PC-3 (cell line): ENCODE measurements at regions not wholly inside any gene's neighbourhood (a gene's known extent, or its start where the extent isn't known, plus 50 kb on each side); places are given as distances from the start of the nearest gene placed in this dataset.

Source experiments
- ATAC-seq: fragments of 200-7000 bp; cut with Tn5 transposase; 2 replicates; pipeline ENCODE4 v1.9.1; 2020; ENCODE audit warnings: mild to moderate bottlenecking, moderate library complexity
- BruUV-seq: library from RNA; stranded (reverse); fragments of 400-500 nt; replicated peaks from 2 replicates; lab custom pipeline; 2021; lab: Mats Ljungman, UMichigan
- CTCF ChIA-PET: fragments of 300-600 bp; sonication (Branson Sonifier 250); formaldehyde crosslinking; loops from one replicate; lab custom pipeline; 2022; ENCODE audit warnings: antibody characterized with exemption; lab: Charles Lee
- POLR2A ChIA-PET: fragments of 300-600 bp; sonication (Branson Sonifier 250); formaldehyde crosslinking; loops from one replicate; lab custom pipeline; 2022; ENCODE audit warnings: antibody characterized with exemption; ENCODE audit not compliant: unreplicated experiment; lab: Charles Lee
- DNase-seq: peaks from one replicate; pipeline ENCODE4 v3.0.0-alpha.2; 2015
- H2AFZ ChIP-seq: fragments of 300-600 bp; sonication (generic); 2 replicates; pipeline ENCODE4 v1.6.0; 2016; ENCODE audit warnings: antibody characterized with exemption, low read length
- H3F3A ChIP-seq: fragments of 300-600 bp; sonication (generic); one replicate; pipeline ENCODE4 v1.6.0; 2017; ENCODE audit warnings: antibody characterized with exemption, low read length, control low read depth, mild to moderate bottlenecking; ENCODE audit not compliant: unreplicated experiment
- H3K27ac ChIP-seq: fragments of 300-600 bp; sonication (generic); 2 replicates; pipeline ENCODE4 v1.5.1; 2016; ENCODE audit warnings: mild to moderate bottlenecking, low read length
- H3K27me3 ChIP-seq: fragments of 300-600 bp; sonication (generic); 2 replicates; pipeline ENCODE4 v1.6.1; 2016; ENCODE audit warnings: low read length, mixed read lengths
- H3K36me3 ChIP-seq: fragments of 300-600 bp; sonication (generic); 2 replicates; pipeline ENCODE4 v1.6.1; 2016; ENCODE audit warnings: low read depth, mixed run types, low read length, mixed read lengths
- H3K4me1 ChIP-seq: fragments of 300-600 bp; sonication (generic); 2 replicates; pipeline ENCODE4 v1.5.1; 2016; ENCODE audit warnings: low read length; ENCODE audit not compliant: insufficient read depth
- H3K4me2 ChIP-seq: fragments of 300-600 bp; sonication (generic); 2 replicates; pipeline ENCODE4 v1.6.0; 2016; ENCODE audit warnings: low read length
- H3K4me3 ChIP-seq: fragments of 300-600 bp; sonication (generic); 2 replicates; pipeline ENCODE4 v1.5.1; 2016; ENCODE audit warnings: mild to moderate bottlenecking, low read length, mixed read lengths
- H3K79me2 ChIP-seq: fragments of 300-600 bp; sonication (generic); 2 replicates; pipeline ENCODE4 v1.6.1; 2017; ENCODE audit warnings: low read length, mixed read lengths
- H3K9ac ChIP-seq: fragments of 300-600 bp; sonication (generic); 2 replicates; pipeline ENCODE4 v1.6.0; 2016; ENCODE audit warnings: mild to moderate bottlenecking, low read length
- H3K9me2 ChIP-seq: fragments of 300-600 bp; sonication (generic); replicated peaks from 2 replicates; pipeline ENCODE4 v1.6.1; 2016; ENCODE audit warnings: mixed run types, low read length, mixed read lengths
- H3K9me3 ChIP-seq: fragments of 300-600 bp; sonication (generic); 2 replicates; pipeline ENCODE4 v1.6.1; 2016; ENCODE audit warnings: low read length, mixed read lengths
- H4K20me1 ChIP-seq: fragments of 300-600 bp; sonication (generic); 2 replicates; pipeline ENCODE4 v1.6.1; 2016; ENCODE audit warnings: low read length, mixed read lengths
- EZH2 ChIP-seq: fragments of 300-600 bp; sonication (generic); IDR thresholded peaks from one replicate; pipeline ENCODE4 v1.6.1; 2017; ENCODE audit warnings: antibody characterized with exemption, mild to moderate bottlenecking, low read length; ENCODE audit not compliant: unreplicated experiment
- EZH2phosphoT487 ChIP-seq: fragments of 300-600 bp; sonication (generic); IDR thresholded peaks from 2 replicates; pipeline ENCODE4 v1.6.1; 2018; ENCODE audit warnings: mild to moderate bottlenecking, antibody characterized with exemption, low read length, borderline replicate concordance
- intact Hi-C: fragments of 100-400 bp; cut with micrococcal nuclease; formaldehyde crosslinking; loops from 2 replicates; pipeline ENCODE4 v1.9.0; 2023
- TF ChIP-seq, protein P1 (sequence below): fragments of 300-600 bp; sonication (generic); conservative IDR thresholded peaks from 2 replicates; pipeline ENCODE4 v1.5.1; 2017; ENCODE audit warnings: antibody characterized with exemption, low read depth, mild to moderate bottlenecking, low read length

DNA sequence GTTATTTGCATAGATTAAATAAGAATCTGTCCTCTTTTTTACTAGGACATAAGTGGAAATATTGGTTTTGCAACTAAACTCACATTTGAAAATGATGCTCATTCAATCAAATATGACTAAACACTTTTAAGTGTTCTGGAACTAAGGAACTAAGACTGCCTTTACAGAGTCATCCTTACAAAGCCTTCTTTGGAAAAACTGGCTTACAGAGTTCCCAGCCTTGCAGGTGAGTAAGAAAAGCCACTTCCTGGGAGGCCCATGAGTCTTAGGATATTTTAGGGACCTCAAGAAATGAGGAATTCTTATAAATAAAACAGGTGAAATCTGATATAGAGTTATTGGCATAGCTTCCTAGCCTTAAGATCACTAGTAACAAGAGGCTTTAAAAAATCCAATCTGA is 135.5 kb downstream of the ALOX5 start:
- CTCF ChIA-PET = no interaction called here
- Histone ChIP-seq H3K4me1 (peaks cover 43% of the 10 kb centered on the region), H3K4me3 (no peak overlapping the region; the same call in 1 of the 2 replicates), H3K79me2 (no peaks in the 10 kb centered on the region), H3K27ac (peak overlapping the region; percentile 99), H2AFZ (no peak overlapping the region), H3F3A (peaks cover 4% of the 10 kb centered on the region), H4K20me1 (no peaks in the 10 kb centered on the region), H3K27me3 (no peaks in the 10 kb centered on the region), H3K9me2 (no peaks in the 10 kb centered on the region), H3K9ac (peak overlapping the region; percentile 78), H3K36me3 (no peaks in the 10 kb centered on the region), H3K9me3 (no peaks in the 10 kb centered on the region), H3K4me2 (peak overlapping the region; percentile 78)
- DNase-seq = peak; percentile 90
- intact Hi-C loops = loop anchor here (2.0 kb wide), 1 partner anchor 85 kb away; no protein-coding TSS in a partner anchor
- peak; percentile 96 for ATAC-seq
- POLR2A ChIA-PET = no interaction called here
- BruUV-seq = no TSS peak
- TF ChIP-seq EZH2phosphoT487 (no peak), EZH2 (no peak)
- TF ChIP-seq, protein P1, sequence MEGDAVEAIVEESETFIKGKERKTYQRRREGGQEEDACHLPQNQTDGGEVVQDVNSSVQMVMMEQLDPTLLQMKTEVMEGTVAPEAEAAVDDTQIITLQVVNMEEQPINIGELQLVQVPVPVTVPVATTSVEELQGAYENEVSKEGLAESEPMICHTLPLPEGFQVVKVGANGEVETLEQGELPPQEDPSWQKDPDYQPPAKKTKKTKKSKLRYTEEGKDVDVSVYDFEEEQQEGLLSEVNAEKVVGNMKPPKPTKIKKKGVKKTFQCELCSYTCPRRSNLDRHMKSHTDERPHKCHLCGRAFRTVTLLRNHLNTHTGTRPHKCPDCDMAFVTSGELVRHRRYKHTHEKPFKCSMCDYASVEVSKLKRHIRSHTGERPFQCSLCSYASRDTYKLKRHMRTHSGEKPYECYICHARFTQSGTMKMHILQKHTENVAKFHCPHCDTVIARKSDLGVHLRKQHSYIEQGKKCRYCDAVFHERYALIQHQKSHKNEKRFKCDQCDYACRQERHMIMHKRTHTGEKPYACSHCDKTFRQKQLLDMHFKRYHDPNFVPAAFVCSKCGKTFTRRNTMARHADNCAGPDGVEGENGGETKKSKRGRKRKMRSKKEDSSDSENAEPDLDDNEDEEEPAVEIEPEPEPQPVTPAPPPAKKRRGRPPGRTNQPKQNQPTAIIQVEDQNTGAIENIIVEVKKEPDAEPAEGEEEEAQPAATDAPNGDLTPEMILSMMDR = no peak

DNA sequence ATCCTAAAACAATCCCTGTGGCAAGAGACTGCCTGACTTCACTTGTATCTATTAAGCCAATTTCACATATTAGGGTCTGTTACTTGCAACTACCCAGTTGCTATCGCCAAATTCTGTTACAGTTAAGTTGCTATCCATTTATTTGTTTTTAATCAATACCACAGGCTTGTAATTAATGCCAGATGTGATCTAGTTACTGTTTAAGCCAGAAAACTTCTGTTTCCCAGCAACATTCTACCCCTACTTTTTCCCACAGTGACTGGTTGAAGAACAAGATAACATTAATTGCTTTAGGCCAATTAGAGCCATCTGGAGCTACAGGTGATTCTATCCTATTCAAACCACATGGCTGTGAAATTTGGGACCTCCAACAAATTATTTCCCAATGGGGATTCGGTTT is 131.3 kb downstream of the ALOX5 start:
- no peak overlapping the region for H2AFZ ChIP-seq
- DNase-seq (no peak), ATAC-seq (no peak)
- TF ChIP-seq EZH2phosphoT487 (no peak), EZH2 (no peak)
- TF ChIP-seq, protein P1 = no peak
- no peaks in the 10 kb centered on the region for H4K20me1 ChIP-seq
- peaks cover 12% of the 10 kb centered on the region for H3F3A ChIP-seq
- no peak overlapping the region for H3K27ac ChIP-seq
- no peaks in the 10 kb centered on the region for H3K9me2 ChIP-seq
- H3K9ac ChIP-seq = no peak overlapping the region
- peaks cover 59% of the 10 kb centered on the region for H3K4me1 ChIP-seq
- no peak overlapping the region for H3K4me3 ChIP-seq
- H3K9me3 ChIP-seq = no peaks in the 10 kb centered on the region
- BruUV-seq = no TSS peak
- POLR2A ChIA-PET = no interaction called here
- CTCF ChIA-PET = no interaction called here
- no peaks in the 10 kb centered on the region for H3K79me2 ChIP-seq
- intact Hi-C loops = no loop called here
- H3K36me3 ChIP-seq = no peaks in the 10 kb centered on the region
- H3K4me2 ChIP-seq = no peak overlapping the region
- H3K27me3 ChIP-seq = no peaks in the 10 kb centered on the region

DNA sequence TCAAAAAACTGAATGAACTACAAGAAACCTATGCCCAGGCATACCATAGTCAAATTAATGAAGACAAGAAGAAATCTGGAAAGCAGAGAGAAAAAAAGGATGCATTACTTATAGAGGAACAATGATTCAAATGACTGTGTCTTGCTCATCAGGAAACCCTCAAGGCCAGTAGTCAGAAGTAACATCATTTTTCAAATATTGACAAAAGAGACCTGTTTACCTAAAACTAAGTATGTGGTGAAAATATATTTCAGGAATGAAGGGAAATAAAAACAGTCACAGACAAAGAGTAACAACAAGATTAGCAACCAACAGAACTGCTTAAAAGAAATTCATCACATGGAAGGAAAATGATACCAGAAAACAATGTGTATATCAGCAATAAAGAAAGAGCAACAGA is 128.4 kb downstream of the ALOX5 start:
- TF ChIP-seq EZH2phosphoT487 (no peak), EZH2 (no peak)
- TF ChIP-seq, protein P1 = no peak
- Histone ChIP-seq H3K27ac (peak overlapping the region; percentile 95), H3K4me3 (peak overlapping the region; percentile 50; the same call in 1 of the 2 replicates), H3K79me2 (no peaks in the 10 kb centered on the region), H3K9me3 (no peaks in the 10 kb centered on the region), H2AFZ (0 out of 2 replicates have a peak overlapping the region, but pooled peaks have one; percentile 19), H3F3A (peaks cover 8% of the 10 kb centered on the region), H4K20me1 (no peaks in the 10 kb centered on the region), H3K9me2 (no peaks in the 10 kb centered on the region), H3K9ac (peak overlapping the region; percentile 65), H3K36me3 (no peaks in the 10 kb centered on the region), H3K27me3 (no peaks in the 10 kb centered on the region), H3K4me2 (peak overlapping the region; percentile 81), H3K4me1 (peaks cover 33% of the 10 kb centered on the region)
- no TSS peak for BruUV-seq
- ChIA-PET CTCF (no interaction called here), POLR2A (no interaction called here)
- intact Hi-C loops = no loop called here
- peak; percentile 86 for ATAC-seq
- DNase-seq = peak; percentile 79
